GM20000 (cell line): ENCODE measurements at regions not wholly inside any gene's neighbourhood (a gene's known extent, or its start where the extent isn't known, plus 50 kb on each side); places are given as distances from the start of the nearest gene placed in this dataset.

Experiments
- DNase-seq: peaks from one replicate; pipeline ENCODE4 v3.0.0; 2012; ENCODE audit warnings: low spot score
- TF ChIP-seq, protein P1 (sequence below): IDR thresholded peaks from 2 replicates; pipeline ENCODE4 v1.5.1; 2012; ENCODE audit warnings: mild to moderate bottlenecking, control low read depth; ENCODE audit errors: extremely low read depth, missing control alignments

DNA sequence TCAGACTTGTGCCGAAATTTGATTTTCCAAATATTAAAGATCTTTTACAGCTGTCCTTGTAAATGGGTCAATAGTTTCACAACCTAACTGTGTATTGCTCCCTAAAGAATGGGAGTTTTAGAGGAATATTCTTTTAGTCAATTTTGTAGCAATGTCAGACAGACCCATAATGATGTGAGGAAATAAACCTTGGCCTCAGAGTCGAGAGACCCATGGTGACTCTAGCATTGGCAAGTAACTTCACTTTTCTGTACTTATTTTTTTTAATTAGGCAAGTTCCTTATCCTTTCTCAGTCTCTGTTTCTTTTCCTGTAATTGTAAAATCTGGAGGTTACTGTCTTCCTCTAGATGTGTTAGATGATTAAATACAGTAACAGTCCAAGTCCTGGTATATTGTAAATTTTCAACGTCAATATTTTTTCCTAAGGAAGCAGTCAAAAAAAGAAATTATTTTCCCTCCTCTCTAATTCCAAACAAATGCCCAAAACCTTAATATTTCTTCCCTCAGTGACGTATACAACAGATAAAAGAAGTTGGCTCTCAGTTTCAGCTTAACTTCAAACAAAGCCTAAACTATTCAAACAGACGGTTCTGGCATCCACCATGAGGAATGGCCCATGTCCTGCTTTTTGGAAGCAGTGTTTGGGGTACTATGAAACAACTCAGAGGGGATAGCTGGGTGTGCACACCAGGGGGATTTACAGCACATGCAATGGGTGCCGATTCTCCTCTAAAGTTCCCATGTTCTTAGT lies 466.7 kb downstream of the TNS1 start:
- DNase-seq, result no peak
- TF ChIP-seq, protein P1, sequence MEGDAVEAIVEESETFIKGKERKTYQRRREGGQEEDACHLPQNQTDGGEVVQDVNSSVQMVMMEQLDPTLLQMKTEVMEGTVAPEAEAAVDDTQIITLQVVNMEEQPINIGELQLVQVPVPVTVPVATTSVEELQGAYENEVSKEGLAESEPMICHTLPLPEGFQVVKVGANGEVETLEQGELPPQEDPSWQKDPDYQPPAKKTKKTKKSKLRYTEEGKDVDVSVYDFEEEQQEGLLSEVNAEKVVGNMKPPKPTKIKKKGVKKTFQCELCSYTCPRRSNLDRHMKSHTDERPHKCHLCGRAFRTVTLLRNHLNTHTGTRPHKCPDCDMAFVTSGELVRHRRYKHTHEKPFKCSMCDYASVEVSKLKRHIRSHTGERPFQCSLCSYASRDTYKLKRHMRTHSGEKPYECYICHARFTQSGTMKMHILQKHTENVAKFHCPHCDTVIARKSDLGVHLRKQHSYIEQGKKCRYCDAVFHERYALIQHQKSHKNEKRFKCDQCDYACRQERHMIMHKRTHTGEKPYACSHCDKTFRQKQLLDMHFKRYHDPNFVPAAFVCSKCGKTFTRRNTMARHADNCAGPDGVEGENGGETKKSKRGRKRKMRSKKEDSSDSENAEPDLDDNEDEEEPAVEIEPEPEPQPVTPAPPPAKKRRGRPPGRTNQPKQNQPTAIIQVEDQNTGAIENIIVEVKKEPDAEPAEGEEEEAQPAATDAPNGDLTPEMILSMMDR, result no peak

DNA sequence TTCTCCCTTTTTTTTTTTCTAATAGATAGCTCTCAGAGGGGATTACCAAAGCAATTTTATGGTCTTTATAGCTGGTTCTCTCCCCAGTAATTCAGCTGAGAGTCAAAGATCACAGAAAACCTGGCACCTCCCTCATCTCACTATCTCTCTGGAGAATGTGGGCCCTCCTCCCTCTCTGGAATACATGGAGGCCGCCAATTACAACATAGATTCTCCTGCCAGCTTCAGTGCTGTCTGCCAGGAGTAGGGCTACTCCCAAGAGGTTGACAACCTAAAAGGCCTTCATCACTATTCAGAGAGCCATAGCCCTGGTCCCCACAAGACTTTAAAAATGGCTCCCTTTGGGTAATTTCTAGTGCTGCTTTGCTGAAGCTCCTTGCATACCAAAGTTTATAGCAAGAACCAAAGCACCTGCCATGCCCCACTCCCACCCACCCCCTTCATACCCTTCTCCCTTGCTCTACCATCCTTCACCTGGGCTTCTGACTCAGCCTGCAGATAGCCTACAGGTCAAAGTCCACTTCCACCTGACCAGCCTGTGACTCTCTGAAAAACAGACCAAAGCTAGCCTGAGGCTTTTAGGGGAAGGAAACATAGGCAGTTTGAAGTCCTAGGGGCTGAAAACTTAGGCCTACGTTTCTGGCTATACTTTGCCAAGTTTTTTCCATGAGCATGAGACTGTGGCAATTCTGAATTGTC lies 472.3 kb downstream of the TNS1 start:
- DNase-seq, result no peak
- TF ChIP-seq, protein P1, result no peak

DNA sequence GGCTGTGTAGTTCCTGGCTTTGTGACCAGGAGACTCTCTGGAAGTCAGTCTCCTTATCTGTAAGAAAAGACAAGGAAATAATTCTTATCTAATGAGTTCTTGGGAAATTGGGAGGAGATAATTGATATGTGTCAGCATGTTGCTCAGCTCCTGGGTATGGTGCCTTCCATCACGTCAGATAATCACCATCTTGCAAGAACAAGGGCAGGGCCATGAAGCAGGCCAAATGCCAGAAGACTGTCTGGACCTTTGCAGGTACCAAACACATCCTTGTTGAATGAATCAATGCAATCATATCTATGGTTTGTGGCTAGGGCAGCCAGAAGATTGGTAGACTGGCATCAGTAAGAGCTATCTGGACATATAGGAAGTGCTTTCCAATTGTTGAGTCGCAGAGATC lies 473.5 kb downstream of the TNS1 start:
- TF ChIP-seq, protein P1, result no peak
- DNase-seq, result no peak

DNA sequence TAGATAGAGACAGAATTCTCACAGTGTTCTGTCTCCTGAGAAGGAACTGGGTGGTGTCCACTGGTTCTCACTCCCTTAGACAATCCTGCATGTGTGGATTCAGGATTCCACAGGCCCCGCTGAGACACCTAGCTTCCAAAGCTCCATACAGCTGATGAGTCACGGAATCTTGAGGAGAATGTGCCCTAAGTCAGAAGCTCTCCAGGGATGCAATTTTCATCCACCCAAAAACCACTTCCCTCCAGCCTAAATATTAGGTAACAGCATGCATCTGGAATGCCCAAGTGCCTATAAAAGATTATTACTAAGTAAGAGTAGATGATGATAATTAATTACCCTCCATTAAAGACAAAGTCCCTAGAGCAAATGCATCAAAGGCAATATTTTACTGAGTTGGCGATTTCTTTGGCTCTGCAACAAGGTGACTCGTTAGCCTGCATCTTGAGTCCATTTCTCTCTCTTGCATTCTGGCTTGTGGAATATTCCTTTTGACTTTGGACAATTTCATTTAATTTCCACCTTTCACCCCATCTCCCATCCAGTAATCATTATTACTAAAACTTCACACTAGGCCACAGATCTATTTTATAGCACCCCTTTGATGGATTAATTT lies 475.1 kb downstream of the TNS1 start:
- TF ChIP-seq, protein P1, result no peak

DNA sequence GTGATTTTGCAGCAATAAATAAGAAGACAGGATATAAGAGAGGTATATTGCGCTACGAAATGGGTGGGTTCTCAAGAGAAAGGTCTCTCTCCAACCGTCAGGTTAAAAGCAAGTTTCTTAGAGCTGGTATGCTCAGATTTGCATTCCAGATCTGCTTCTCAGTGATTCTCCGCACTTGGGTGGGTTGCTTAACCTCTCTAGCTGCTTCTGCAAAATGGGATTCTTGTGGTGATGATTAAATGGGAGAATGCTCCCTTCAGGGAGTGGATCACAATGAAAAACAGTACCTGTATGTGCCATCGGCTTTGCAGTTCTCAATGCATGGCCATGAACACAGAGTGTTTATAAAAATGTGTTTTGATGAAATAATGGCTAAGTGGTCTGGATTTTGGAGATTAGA lies 477.7 kb downstream of the TNS1 start:
- TF ChIP-seq, protein P1, result no peak
- DNase-seq, result no peak

More for the DNA sequence above, 475.1 kb downstream of the TNS1 start:
- DNase-seq, result no peak

DNA sequence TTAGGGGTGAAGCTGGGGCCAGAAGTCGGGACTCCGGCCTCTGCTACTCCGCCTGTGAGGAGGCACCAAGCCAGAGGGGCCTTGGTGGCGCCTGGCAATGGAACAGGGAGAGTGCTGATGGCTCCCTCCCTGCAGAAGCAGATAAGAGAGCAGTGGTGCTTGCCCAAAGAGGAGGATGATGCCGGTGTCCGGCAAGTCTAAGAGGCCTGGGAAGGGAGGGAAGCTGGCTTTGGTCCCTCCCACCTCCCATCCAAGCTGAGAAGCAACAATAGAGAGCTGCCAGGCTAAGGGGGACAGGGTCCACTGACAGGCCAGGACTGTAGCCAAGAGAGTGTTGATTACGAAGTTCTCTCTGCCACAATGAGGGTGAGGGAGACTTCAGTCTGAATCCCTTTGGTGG lies 479.5 kb downstream of the TNS1 start:
- TF ChIP-seq, protein P1, result no peak
- no peak for DNase-seq

DNA sequence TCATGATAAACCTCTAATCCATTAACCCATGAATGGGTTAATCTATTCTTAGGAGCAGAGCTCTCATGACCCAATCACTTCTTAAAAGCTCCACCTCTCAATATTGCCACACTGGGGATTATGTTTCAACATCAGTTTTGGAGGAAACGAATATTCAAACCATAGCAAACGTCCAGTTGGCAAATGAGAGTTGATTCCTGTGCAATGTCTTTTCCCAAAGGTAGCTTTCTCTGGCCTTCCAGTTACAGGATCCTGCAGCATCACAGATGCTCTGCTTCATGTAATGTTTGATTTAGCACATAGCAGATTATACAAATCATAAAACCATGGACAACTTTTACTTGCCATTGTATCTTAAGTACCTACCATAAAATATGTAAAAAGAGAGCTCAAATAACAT lies 481.0 kb downstream of the TNS1 start:
- TF ChIP-seq, protein P1, result no peak

More for the DNA sequence above, 481.0 kb downstream of the TNS1 start:
- DNase-seq, result no peak
